ENCODE measurements at regions not wholly inside any gene's neighbourhood (a gene's known extent, or its start where the extent isn't known, plus 50 kb on each side); places are given as distances from the start of the nearest gene placed in this dataset.
A peak's percentile ranks its signal among the peaks of the same experiment; 100 is the strongest.
"Not testable (repeated sequence)": the region's sequence is repeated elsewhere in the genome, so short reads cannot be mapped to it uniquely, and the experiment has no call there.

- DNase-seq (ENCODE audit: low read depth, low spot score), result no peak
Observed at GRCh38 chr13:73808318-73808717, 325.9 kb downstream of the KLF12 start.

DNA sequence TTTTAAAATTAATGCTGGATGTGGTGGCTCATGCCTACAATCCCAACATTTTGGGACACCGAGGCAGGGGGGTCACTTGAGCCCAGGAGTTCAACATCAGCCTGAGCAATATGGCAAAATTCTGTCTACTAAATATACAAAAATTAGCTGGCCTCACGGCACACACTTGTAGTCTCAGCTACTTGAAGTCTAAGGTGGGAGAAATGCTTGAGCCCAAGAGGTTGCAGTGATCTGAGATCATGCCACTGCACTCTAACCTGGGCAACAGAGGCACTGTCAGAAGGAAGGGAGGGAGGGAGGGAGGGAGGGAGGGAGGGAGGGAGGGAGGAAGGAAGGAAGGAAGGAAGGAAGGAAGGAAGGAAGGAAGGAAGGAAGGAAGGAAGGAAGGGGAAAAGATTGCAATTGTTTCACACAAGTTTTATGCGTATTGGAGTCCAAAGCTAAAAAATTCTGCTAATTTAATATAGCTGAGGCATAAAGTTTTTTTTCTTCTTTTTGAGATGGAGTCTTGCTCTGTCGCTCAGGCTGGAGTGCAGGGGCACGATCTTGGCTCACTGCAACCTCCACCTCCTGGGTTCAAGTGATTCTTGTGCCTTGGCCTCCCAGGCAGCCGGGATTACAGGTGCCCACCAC is 328.8 kb downstream of the KLF12 start:
- DNase-seq (ENCODE audit: low read depth, low spot score), result not testable (repeated sequence)

GRCh38 chr13:73803997-73804396 is 330.2 kb downstream of the KLF12 start:
- no peak for DNase-seq (ENCODE audit: low read depth, low spot score)

- no peak for DNase-seq (ENCODE audit: low read depth, low spot score)
Observed at GRCh38 chr13:73800011-73800410, 334.2 kb downstream of the KLF12 start.

DNA sequence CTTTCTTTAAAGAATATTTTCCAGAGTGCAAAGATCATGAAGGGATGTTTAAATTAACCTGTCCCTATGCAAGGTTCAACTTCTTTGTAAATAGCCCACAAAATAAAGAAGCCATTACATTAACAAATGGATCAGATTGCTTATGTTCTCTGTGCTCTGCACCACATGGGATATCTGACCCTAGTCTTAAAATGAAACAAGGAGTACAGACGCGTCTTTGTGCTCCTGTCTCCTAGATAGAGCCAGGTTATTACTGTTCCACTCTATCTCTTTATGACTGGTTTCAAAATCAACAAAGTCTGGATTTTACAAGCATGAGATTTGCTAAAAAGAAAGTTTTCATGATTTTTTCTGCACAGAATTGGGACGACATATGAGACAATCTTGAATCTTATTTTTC is 339.4 kb downstream of the KLF12 start:
- no peak for DNase-seq (ENCODE audit: low read depth, low spot score)

- DNase-seq (ENCODE audit: low read depth, low spot score), result no peak
Observed at GRCh38 chr13:73793361-73793760, 340.8 kb downstream of the KLF12 start.

DNA sequence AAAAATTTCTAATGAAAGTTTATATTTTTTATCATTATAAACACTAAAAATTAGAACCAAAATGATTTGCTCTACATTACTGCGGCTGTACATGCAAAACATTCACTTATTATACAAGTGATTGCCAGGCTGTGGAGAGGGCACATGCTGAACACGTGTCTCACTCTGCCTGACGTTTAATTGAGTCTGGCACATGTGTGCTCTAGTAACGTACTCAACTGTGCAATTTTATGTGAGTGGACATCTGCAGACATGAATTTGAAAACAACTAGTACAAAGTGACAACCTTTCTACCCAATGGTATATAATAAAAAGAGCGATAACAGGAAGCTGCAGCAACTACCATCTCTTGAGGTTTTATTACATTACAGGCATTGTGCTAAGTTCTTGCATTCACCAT is 341.4 kb downstream of the KLF12 start:
- no peak for DNase-seq (ENCODE audit: low read depth, low spot score)

DNA sequence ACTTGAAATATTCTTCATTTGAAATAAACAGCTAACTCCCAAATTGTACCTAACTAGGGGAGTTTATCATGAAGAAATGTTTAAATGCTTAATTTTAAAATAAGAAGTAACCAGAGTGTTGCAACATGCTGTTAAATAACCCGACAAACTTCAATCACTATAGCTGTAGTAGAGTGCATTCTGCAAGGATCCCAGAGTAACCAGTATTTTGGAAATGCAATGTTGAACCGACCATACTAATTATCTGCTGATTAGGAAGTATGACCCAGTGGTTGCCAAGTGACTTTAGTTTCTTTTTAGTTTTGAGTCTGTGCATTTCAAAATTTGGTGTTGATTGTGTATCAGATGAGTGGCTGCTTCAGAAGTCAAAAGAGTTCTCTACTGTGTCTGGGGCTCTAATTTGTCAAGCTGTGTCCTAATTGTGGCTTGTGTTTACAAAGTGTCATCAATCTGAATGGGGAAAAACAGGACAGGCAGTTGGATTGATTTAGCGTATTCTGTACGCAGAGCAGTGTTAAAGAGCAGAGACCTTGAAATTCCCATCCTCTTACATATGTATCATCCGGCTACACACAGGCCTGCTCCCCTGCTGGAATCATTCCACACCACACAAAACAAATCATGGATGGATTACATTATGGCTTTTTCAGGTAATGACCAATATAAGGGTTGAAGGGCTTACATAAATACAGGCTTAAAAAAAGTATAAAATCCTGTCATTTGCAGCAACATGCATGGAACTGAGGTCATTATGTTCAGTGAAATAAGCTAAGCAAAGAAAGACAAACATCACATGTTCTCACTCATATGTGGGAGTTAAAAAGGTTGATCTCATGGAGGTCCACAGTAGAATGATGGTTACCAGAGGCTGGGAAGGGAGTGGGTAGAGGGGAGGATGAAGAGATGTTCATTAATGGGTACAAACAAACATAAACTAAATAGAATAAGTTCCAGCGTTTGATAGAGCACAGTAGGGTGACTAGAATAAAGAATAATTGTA is 351.5 kb downstream of the KLF12 start:
- no peak for DNase-seq (ENCODE audit: low read depth, low spot score)

GRCh38 chr13:73781384-73781783 is 352.8 kb downstream of the KLF12 start:
- no peak for DNase-seq (ENCODE audit: low read depth, low spot score)

DNA sequence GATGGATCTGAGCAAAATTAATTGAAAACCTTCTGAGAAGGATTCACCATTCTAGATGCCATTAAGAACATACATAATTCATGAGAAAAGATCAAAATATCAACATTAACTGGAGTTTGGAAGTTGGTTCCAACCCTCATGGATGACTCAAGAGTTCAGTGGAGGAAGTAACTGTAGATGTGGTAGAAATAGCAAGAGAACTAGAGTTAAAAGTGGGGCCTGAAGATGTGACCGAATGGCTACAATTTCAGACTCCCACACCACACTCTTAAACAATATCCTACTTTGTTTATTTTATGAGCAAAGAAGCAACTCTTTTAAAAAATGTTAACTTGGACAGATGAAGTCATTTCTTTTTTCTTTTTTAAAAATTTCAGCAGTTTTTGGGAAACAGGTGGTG is 354.3 kb downstream of the KLF12 start:
- no peak for DNase-seq (ENCODE audit: low read depth, low spot score)

- no peak for DNase-seq (ENCODE audit: low read depth, low spot score)
Observed at GRCh38 chr13:73778242-73778864, 355.9 kb downstream of the KLF12 start.

- no peak for DNase-seq (ENCODE audit: low read depth, low spot score)
Observed at GRCh38 chr13:73777134-73777533, 357.1 kb downstream of the KLF12 start.

- DNase-seq (ENCODE audit: low read depth, low spot score), result no peak
Observed at GRCh38 chr13:73776151-73776785, 357.9 kb downstream of the KLF12 start.

DNA sequence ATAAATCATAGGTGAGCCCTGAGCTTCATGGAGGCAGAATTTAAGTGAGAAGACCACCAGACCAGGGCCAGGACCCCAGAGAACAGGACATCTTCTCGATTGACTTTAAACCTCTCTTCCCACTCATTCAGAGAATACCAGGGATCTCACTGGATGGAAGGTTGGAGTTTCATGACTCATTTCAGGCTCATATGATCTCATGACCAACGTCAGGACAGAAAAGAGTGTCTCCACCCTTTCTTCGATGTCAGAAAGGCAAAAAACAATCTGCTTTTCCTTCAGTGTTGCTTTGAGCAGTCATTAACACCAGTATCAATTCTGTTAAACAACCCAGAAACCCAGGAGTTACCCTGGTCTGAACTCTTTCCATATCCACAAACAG is 361.0 kb downstream of the KLF12 start:
- no peak for DNase-seq (ENCODE audit: low read depth, low spot score)

DNA sequence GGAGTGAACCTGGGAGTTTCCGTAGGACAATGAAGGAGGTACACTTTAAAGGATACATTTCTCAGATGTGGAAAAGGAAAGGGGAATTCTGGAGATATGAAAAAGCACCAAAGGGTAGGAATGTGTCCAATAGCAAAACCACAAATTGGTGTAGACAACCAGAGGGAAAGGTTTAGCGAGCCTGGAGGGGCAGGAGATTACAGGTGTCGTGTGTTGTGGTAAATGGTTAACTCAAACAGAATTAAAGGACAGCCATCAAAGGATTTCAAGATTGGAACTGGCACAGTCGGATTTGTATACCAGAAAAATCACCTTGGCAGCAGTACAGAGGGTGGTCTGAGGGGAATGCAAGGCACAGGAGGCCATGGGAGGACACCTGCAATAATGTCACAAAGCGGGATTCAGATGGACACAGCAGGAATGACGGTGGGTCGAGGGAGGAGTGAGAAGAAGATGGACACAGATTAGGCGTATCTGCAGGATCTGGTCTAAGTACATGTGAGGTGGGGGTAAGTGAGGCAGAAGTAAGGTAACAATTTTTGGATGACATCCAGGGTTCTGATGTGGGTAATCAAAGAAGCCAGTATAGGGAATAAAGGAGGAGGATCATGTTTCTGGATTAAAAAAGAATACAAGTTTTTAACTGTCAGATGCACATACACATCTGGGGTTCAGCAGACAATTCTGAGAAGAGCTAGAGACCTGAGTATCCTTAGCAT is 361.6 kb downstream of the KLF12 start:
- DNase-seq (ENCODE audit: low read depth, low spot score), result no peak

- no peak for DNase-seq (ENCODE audit: low read depth, low spot score)
Observed at GRCh38 chr13:73767747-73768315, 366.4 kb downstream of the KLF12 start.

DNA sequence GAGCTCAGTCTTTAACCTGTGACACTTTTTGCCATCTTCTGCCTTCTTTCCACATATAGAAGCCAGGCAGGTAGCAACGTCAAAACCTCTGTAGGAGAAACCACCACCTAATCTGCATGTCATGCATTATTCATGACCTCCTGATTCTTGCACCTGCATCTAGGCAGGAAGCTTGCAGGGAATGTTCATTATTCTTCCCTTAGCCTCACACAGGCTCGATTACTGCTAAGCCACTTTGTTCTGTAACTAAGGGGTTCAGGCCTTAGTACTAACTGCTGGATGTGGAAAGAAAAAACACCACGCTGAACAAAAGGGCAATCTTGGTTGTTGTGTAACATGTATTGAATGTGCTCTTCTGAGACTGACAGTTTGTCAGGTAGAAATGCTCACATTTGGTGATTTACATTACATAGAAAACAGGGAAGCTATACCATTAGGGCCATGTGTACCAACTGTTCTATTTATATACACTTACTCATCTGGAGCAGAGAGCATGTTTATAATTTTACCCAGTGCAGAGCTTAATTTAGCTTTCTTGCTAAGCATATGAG is 366.9 kb downstream of the KLF12 start:
- peak; percentile 40 for DNase-seq (ENCODE audit: low read depth, low spot score)

GRCh38 chr13:73765651-73766384 is 368.4 kb downstream of the KLF12 start:
- DNase-seq (ENCODE audit: low read depth, low spot score), result peak; percentile 60

DNA sequence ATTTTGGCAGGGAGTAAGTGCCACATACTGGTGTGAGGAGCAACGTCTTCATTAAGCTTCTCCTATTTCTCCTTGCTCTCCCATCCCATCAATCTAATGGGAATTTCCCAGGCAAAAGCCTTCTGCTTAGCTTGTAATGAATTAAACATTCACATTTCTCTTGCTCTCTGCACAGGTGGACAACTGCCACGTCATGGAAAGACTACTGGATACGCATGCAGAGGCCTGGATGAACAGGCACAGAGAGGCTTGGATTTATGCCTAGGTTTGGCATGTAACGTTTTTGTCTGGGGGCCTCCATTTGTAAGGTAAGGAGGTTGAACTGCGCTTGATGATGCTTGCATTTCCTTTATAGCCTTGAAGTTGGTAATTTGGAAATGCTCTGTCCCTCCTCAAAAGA is 374.8 kb downstream of the KLF12 start:
- DNase-seq (ENCODE audit: low read depth, low spot score), result no peak
